WERI-Rb-1 (cell line): ENCODE measurements at regions not wholly inside any gene's neighbourhood (a gene's known extent, or its start where the extent isn't known, plus 50 kb on each side); places are given as distances from the start of the nearest gene placed in this dataset.

Source experiments
- DNase-seq: peaks from one replicate; pipeline ENCODE4 v3.0.0-alpha.2; 2020
- H3K27ac ChIP-seq: fragments of 250-450 bp; sonication (Bioruptor Pico); 2 replicates; pipeline ENCODE4 v1.5.1; 2020; ENCODE audit warnings: mild to moderate bottlenecking, moderate library complexity
- H3K27me3 ChIP-seq: fragments of 250-450 bp; sonication (Bioruptor Pico); 2 replicates; pipeline ENCODE4 v1.5.1; 2021; ENCODE audit warnings: mild to moderate bottlenecking, low read depth, moderate library complexity; ENCODE audit not compliant: insufficient read depth, severe bottlenecking
- H3K36me3 ChIP-seq: fragments of 250-450 bp; sonication (Bioruptor Pico); 2 replicates; pipeline ENCODE4 v1.5.1; 2020; ENCODE audit warnings: mild to moderate bottlenecking, moderate library complexity
- H3K4me3 ChIP-seq: 2 replicates; pipeline ENCODE4 v1.5.1; 2011; ENCODE audit warnings: low read depth, mild to moderate bottlenecking, control low read depth, low read length
- H3K9me3 ChIP-seq: fragments of 250-450 bp; sonication (Bioruptor Pico); 2 replicates; pipeline ENCODE4 v1.5.1; 2021; ENCODE audit warnings: mild to moderate bottlenecking, moderate library complexity; ENCODE audit not compliant: severe bottlenecking
- TF ChIP-seq, protein P1 (sequence below): IDR thresholded peaks from 2 replicates; pipeline ENCODE4 v1.5.1; 2011; ENCODE audit warnings: low read depth, mild to moderate bottlenecking, control low read depth, inconsistent platforms, low read length

DNA sequence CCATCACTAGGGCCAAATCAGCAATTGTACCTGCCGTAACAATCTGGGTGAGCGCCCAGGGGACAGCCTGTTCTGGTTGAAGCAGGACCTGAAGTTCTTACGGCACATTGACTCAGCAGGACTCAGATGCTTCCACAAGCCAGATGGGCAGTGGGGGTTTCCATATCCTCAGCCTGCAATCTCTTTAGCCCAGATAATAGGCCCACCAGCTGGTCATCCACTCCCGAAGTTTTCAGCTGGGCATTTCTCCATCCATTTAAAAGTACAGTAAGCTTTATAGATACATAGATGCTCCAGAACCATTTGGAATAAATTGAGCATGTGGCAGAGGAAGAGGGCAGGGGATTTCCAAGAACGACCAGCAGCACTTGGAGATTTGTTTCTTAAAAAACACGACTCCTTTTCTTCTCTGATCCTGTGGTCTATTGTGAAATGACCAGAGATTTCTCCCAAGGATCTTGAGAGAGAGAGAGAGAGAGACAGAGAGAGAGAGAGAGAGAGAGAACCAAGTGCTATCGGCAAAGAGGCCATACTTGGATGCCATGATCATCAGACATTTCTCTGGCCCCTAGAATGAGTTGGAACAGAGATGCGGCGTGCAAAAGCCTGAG, 74.8 kb upstream of the PLXNC1 start:
- Histone ChIP-seq H3K27me3 (no peaks in the 10 kb centered on the region), H3K36me3 (no peaks in the 10 kb centered on the region), H3K27ac (no peak overlapping the region), H3K9me3 (peaks cover 2% of the 10 kb centered on the region), H3K4me3 (no peak overlapping the region)
- TF ChIP-seq, protein P1, sequence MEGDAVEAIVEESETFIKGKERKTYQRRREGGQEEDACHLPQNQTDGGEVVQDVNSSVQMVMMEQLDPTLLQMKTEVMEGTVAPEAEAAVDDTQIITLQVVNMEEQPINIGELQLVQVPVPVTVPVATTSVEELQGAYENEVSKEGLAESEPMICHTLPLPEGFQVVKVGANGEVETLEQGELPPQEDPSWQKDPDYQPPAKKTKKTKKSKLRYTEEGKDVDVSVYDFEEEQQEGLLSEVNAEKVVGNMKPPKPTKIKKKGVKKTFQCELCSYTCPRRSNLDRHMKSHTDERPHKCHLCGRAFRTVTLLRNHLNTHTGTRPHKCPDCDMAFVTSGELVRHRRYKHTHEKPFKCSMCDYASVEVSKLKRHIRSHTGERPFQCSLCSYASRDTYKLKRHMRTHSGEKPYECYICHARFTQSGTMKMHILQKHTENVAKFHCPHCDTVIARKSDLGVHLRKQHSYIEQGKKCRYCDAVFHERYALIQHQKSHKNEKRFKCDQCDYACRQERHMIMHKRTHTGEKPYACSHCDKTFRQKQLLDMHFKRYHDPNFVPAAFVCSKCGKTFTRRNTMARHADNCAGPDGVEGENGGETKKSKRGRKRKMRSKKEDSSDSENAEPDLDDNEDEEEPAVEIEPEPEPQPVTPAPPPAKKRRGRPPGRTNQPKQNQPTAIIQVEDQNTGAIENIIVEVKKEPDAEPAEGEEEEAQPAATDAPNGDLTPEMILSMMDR: no peak
- peak; percentile 85 for DNase-seq

DNA sequence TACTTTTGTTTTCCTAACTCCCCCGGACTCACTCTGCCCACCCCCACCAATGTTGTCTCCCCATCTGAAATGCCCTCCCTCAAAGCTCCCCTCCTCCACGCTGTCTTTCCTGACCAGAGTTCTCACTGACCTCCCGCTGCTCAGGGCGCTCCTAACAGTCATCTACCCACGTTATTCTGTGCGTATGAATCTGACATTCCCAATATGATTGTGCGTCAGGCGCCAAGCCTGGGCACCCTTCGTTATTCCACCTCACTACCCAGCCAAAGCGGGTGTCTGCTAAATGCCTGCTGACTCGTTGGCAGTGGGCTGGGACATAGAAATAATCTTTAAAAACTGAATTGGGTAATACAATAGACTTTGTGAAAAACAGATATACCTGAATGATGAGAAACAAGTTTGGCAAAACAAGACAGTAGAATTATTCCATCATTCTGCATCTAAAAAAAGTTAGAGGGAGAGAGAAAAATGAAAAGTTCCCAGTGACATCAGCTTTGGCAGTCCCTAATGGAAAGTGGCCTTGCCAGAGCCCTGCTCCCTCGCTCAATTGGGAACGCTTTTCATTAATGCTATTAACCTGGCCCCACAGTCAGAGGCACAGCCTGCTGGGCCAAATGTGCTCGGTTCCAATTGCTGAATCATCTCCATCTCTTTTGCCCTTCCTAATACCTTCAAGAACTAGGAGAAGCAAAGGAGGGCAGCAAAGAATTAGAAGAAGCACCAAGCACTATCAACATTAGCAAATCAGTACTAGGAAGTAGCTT, 74.0 kb upstream of the PLXNC1 start:
- H3K27me3 ChIP-seq: no peaks in the 10 kb centered on the region
- TF ChIP-seq, protein P1: no peak
- no peak for DNase-seq
- H3K36me3 ChIP-seq: no peaks in the 10 kb centered on the region
- no peak overlapping the region for H3K27ac ChIP-seq
- H3K4me3 ChIP-seq: no peak overlapping the region
- H3K9me3 ChIP-seq: peaks cover 2% of the 10 kb centered on the region

DNA sequence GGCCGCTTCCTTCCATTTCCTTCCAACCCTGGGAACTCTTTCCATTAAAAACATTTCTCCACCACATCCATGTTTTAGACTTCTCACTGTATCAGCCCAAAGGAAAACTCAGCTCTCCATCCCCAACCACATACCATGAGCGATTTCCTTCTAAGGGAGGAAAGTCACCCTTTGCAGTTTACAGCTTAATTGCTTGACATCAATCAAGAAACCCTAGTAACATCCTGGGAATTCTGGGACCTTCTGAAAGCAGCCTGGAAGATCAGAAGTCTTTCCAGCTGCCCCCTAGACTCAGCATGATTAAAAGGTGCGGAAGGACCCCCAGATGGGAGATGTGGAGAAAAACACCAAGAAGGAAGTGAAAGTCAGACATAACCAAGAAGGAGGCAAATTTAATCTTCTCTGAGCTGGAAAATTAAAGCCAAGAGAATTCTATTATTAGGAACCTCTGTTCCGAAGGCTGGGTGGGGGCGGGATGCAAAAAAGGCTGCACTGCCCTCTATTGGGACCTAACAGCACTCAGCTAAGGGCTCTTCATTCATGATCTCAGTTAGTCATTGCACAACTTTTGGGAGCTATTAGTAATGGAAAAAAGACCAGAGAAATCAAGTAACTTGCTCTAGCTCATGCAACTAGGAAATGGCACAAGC, 73.3 kb upstream of the PLXNC1 start:
- no peak overlapping the region for H3K27ac ChIP-seq
- no peak overlapping the region for H3K4me3 ChIP-seq
- peaks cover 2% of the 10 kb centered on the region for H3K9me3 ChIP-seq
- DNase-seq: peak; percentile 49
- TF ChIP-seq, protein P1: peak; percentile 59
- H3K36me3 ChIP-seq: no peaks in the 10 kb centered on the region
- no peaks in the 10 kb centered on the region for H3K27me3 ChIP-seq

DNA sequence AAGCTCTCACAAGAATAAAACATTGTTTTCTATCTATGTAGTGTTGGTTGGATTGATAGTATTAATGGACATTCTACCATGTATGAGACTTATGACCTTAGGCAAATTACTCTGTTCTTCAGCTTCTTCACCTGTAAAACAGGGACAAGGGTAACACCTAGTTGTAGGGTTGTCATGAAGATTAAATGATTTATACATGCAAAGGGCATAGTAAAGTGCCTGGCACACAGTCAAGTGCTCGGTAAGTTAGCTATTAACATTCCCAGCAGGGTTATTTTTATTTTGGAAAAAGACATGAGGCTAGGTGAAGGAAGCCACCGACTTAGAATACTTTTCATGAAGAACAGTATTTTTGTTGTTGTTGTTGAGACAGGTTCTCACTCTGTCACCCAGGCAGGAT, 71.2 kb upstream of the PLXNC1 start:
- H3K27me3 ChIP-seq: no peaks in the 10 kb centered on the region
- H3K36me3 ChIP-seq: no peaks in the 10 kb centered on the region
- no peak overlapping the region for H3K27ac ChIP-seq
- H3K9me3 ChIP-seq: peaks cover 2% of the 10 kb centered on the region
- TF ChIP-seq, protein P1: no peak
- H3K4me3 ChIP-seq: no peak overlapping the region
- no peak for DNase-seq

DNA sequence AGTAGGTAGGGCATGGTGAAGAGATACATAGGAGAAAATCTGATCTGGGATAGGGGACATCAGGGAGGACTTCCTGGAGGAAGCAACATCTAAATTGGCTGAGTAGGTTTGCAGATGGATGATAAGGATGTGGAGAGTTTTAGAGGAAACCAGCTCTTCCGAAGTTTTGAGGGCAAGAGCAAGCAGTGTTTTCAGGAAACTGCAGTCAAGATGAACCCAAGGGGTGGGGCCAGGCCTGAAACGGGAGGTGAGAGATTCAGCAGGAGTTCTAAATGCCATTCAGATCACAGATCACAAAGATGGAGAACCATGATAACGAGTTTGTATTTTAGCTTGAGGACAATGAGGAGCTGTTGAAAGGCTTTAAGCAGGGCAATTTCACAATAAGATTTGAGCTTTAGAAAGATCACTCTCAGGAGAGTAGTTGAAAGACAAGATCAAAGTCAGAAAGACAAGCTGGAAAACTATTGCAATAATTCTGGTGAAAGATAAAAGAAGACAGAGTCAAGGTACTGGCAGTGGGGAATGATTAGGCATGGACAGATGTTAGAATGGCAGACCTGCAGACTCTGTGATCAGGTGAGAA, 70.1 kb upstream of the PLXNC1 start:
- Histone ChIP-seq H3K27me3 (no peaks in the 10 kb centered on the region), H3K4me3 (no peak overlapping the region), H3K27ac (no peak overlapping the region), H3K9me3 (peaks cover 4% of the 10 kb centered on the region), H3K36me3 (no peaks in the 10 kb centered on the region)
- TF ChIP-seq, protein P1: no peak
- DNase-seq: no peak
